WTC11 (cell line): ENCODE measurements at regions not wholly inside any gene's neighbourhood (a gene's known extent, or its start where the extent isn't known, plus 50 kb on each side); places are given as distances from the start of the nearest gene placed in this dataset.

Experiments used
- ATAC-seq: fragments of 200-7000 bp; cut with Tn5 transposase; 2 replicates; pipeline ENCODE4 v1.10.0; 2021; ENCODE audit warnings: mild to moderate bottlenecking, moderate library complexity
- CTCF ChIA-PET: fragments of 300-600 bp; sonication (Branson Sonifier 250); formaldehyde crosslinking; loops from one replicate; lab custom pipeline; 2021; ENCODE audit warnings: antibody characterized with exemption; lab: Charles Lee
- POLR2A ChIA-PET: fragments of 350-600 bp; sonication (Branson Sonifier 250); formaldehyde crosslinking; loops from one replicate; lab custom pipeline; 2021; ENCODE audit warnings: antibody characterized with exemption; lab: Charles Lee
- DNase-seq: peaks from one replicate; pipeline ENCODE4 v3.0.0; 2021; ENCODE audit warnings: low spot score
- H3K27ac Mint-ChIP-seq: 2 replicates; pipeline ENCODE4 v1.8.0; 2021; ENCODE audit warnings: mixed read lengths
- H3K27me3 Mint-ChIP-seq: 2 replicates; pipeline ENCODE4 v1.8.0; 2021; ENCODE audit warnings: low read depth, mild to moderate bottlenecking, moderate library complexity, mixed read lengths
- H3K36me3 Mint-ChIP-seq: 2 replicates; pipeline ENCODE4 v1.8.0; 2021; ENCODE audit warnings: mixed read lengths
- H3K4me1 Mint-ChIP-seq: 2 replicates; pipeline ENCODE4 v1.8.0; 2022; ENCODE audit warnings: mixed read lengths
- H3K4me3 Mint-ChIP-seq: 2 replicates; pipeline ENCODE4 v1.8.0; 2021; ENCODE audit warnings: mild to moderate bottlenecking, moderate library complexity, mixed read lengths
- H3K9me3 Mint-ChIP-seq: 2 replicates; pipeline ENCODE4 v1.8.0; 2021; ENCODE audit warnings: mixed read lengths
- ATF1 ChIP-seq: sonication (generic); formaldehyde crosslinking; IDR thresholded peaks from 2 replicates; pipeline ENCODE4 v1.8.1; 2023; ENCODE audit warnings: mild to moderate bottlenecking, moderate library complexity, missing genetic modification reagents
- FOXP1 ChIP-seq: sonication (generic); formaldehyde crosslinking; IDR thresholded peaks from 2 replicates; pipeline ENCODE4 v1.8.0; 2022; ENCODE audit warnings: missing genetic modification reagents, mild to moderate bottlenecking, moderate library complexity, borderline replicate concordance
- IRF2 ChIP-seq: sonication (generic); formaldehyde crosslinking; IDR thresholded peaks from 2 replicates; pipeline ENCODE4 v1.8.0; 2022; ENCODE audit warnings: low read depth, missing genetic modification reagents, borderline replicate concordance
- MLX ChIP-seq: sonication (generic); formaldehyde crosslinking; IDR thresholded peaks from 2 replicates; pipeline ENCODE4 v1.8.1; 2023; ENCODE audit warnings: mild to moderate bottlenecking, missing genetic modification reagents, moderate library complexity
- MYBL2 ChIP-seq: sonication (generic); formaldehyde crosslinking; IDR thresholded peaks from 2 replicates; pipeline ENCODE4 v1.8.1; 2023; ENCODE audit warnings: mild to moderate bottlenecking, moderate library complexity, missing genetic modification reagents
- NR2C2 ChIP-seq: sonication (generic); formaldehyde crosslinking; IDR thresholded peaks from 2 replicates; pipeline ENCODE4 v1.8.0; 2022; ENCODE audit warnings: mild to moderate bottlenecking, missing genetic modification reagents
- PRRX2 ChIP-seq: fragments of 250-450 bp; sonication (Bioruptor Pico); IDR thresholded peaks from 2 replicates; pipeline ENCODE4 v1.8.0; 2021; ENCODE audit warnings: mild to moderate bottlenecking
- RELA ChIP-seq: sonication (generic); formaldehyde crosslinking; IDR thresholded peaks from 2 replicates; pipeline ENCODE4 v1.8.1; 2022; ENCODE audit warnings: missing genetic modification reagents, mild to moderate bottlenecking, borderline replicate concordance
- SMAD3 ChIP-seq: sonication (generic); formaldehyde crosslinking; IDR thresholded peaks from 2 replicates; pipeline ENCODE4 v1.8.0; 2022; ENCODE audit warnings: missing genetic modification reagents, mild to moderate bottlenecking, borderline replicate concordance
- SMAD4 ChIP-seq: sonication (generic); formaldehyde crosslinking; IDR thresholded peaks from 2 replicates; pipeline ENCODE4 v1.8.0; 2022; ENCODE audit warnings: mild to moderate bottlenecking, missing genetic modification reagents
- SOX15 ChIP-seq: fragments of 250-450 bp; sonication (Bioruptor Pico); IDR thresholded peaks from 2 replicates; pipeline ENCODE4 v1.9.0; 2021; ENCODE audit warnings: mild to moderate bottlenecking
- TEAD4 ChIP-seq: sonication (generic); formaldehyde crosslinking; IDR thresholded peaks from 2 replicates; pipeline ENCODE4 v1.8.0; 2022; ENCODE audit warnings: mild to moderate bottlenecking, missing genetic modification reagents
- ZBTB21 ChIP-seq: sonication (generic); formaldehyde crosslinking; IDR thresholded peaks from 2 replicates; pipeline ENCODE4 v1.8.1; 2023; ENCODE audit warnings: mild to moderate bottlenecking, missing genetic modification reagents, borderline replicate concordance
- ZNF138 ChIP-seq: sonication (generic); formaldehyde crosslinking; conservative IDR thresholded peaks from 2 replicates; pipeline ENCODE4 v1.8.1; 2022; ENCODE audit warnings: mild to moderate bottlenecking, moderate library complexity, missing genetic modification reagents
- ZNF219 ChIP-seq: sonication (generic); formaldehyde crosslinking; IDR thresholded peaks from 2 replicates; pipeline ENCODE4 v1.8.0; 2023; ENCODE audit warnings: missing genetic modification reagents, mild to moderate bottlenecking, borderline replicate concordance
- ZNF232 ChIP-seq: sonication (generic); formaldehyde crosslinking; IDR thresholded peaks from 2 replicates; pipeline ENCODE4 v1.8.0; 2022; ENCODE audit warnings: mild to moderate bottlenecking, missing genetic modification reagents
- ZNF281 ChIP-seq: sonication (generic); formaldehyde crosslinking; IDR thresholded peaks from 2 replicates; pipeline ENCODE4 v1.8.0; 2023; ENCODE audit warnings: mild to moderate bottlenecking, missing genetic modification reagents
- ZNF396 ChIP-seq: fragments of 250-450 bp; sonication (Bioruptor Pico); IDR thresholded peaks from 2 replicates; pipeline ENCODE4 v1.8.0; 2021; ENCODE audit warnings: mild to moderate bottlenecking, moderate library complexity, borderline replicate concordance
- ZNF423 ChIP-seq: fragments of 250-450 bp; sonication (Bioruptor Pico); IDR thresholded peaks from 2 replicates; pipeline ENCODE4 v2.1.2; 2022; ENCODE audit warnings: mild to moderate bottlenecking, moderate library complexity
- ZNF671 ChIP-seq: fragments of 250-450 bp; sonication (Bioruptor Pico); IDR thresholded peaks from 2 replicates; pipeline ENCODE4 v1.8.0; 2021; ENCODE audit warnings: mild to moderate bottlenecking
- TF ChIP-seq, protein P1 (sequence below): fragments of 200-600 bp; IDR thresholded peaks from 2 replicates; pipeline ENCODE4 v1.8.0; 2022; ENCODE audit warnings: antibody characterized with exemption
- TF ChIP-seq, protein P2 (sequence below): sonication (generic); formaldehyde crosslinking; IDR thresholded peaks from 2 replicates; pipeline ENCODE4 v1.8.0; 2023; ENCODE audit warnings: missing genetic modification reagents
- TF ChIP-seq, protein P3 (sequence below): fragments of 250-450 bp; sonication (Bioruptor Pico); IDR thresholded peaks from 2 replicates; pipeline ENCODE4 v1.9.0; 2021; ENCODE audit warnings: mild to moderate bottlenecking
- TF ChIP-seq, protein P4 (sequence below): sonication (generic); formaldehyde crosslinking; IDR thresholded peaks from 2 replicates; pipeline ENCODE4 v1.8.1; 2023; ENCODE audit warnings: mild to moderate bottlenecking, moderate library complexity, missing genetic modification reagents

DNA sequence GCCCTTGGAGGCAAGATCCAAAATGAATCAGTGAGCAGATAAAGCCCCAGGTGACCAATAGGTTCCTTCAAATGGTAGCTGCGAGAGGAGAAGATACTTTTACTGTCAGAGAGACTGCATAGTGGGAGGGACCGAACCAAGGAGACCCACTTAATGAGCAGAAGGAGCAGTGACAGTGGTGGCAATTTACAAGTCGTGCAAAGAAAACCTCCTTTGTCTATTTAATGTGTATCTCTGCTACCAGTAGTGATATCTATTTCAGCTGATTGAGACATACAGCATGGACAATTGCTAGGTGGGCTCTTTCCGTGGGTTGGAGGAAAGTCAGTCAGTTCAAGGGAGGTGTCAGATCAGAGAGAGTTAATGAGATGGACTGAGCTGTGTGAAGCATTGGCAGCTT lies 480.4 kb downstream of the GATA3 start (continued):
- TF ChIP-seq ZBTB21 (CRISPR knock-in tag) (no peak), ZNF281 (CRISPR knock-in tag) (no peak), TEAD4 (CRISPR knock-in tag) (no peak), NR2C2 (CRISPR knock-in tag) (no peak)

GRCh38 chr10:8539056-8539455 lies 484.6 kb downstream of the GATA3 start:
- H3K4me1 Mint-ChIP-seq, result no peaks in the 10 kb centered on the region
- no peaks in the 10 kb centered on the region for H3K36me3 Mint-ChIP-seq
- peaks cover 14% of the 10 kb centered on the region for H3K9me3 Mint-ChIP-seq
- ChIA-PET POLR2A (no interaction called here), CTCF (no interaction called here)
- ATAC-seq, result no peak
- no peaks in the 10 kb centered on the region for H3K27me3 Mint-ChIP-seq
- no peak overlapping the region for H3K27ac Mint-ChIP-seq
- no peak for DNase-seq
- TF ChIP-seq MYBL2 (CRISPR knock-in tag), result no peak
- TF ChIP-seq ATF1 (CRISPR knock-in tag), result no peak
- TF ChIP-seq SMAD3, result no peak
- TF ChIP-seq ZBTB21 (CRISPR knock-in tag), result no peak
- TF ChIP-seq, protein P1, sequence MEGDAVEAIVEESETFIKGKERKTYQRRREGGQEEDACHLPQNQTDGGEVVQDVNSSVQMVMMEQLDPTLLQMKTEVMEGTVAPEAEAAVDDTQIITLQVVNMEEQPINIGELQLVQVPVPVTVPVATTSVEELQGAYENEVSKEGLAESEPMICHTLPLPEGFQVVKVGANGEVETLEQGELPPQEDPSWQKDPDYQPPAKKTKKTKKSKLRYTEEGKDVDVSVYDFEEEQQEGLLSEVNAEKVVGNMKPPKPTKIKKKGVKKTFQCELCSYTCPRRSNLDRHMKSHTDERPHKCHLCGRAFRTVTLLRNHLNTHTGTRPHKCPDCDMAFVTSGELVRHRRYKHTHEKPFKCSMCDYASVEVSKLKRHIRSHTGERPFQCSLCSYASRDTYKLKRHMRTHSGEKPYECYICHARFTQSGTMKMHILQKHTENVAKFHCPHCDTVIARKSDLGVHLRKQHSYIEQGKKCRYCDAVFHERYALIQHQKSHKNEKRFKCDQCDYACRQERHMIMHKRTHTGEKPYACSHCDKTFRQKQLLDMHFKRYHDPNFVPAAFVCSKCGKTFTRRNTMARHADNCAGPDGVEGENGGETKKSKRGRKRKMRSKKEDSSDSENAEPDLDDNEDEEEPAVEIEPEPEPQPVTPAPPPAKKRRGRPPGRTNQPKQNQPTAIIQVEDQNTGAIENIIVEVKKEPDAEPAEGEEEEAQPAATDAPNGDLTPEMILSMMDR, result no peak
- no peak overlapping the region for H3K4me3 Mint-ChIP-seq

- no peak overlapping the region for H3K4me3 Mint-ChIP-seq
- H3K27ac Mint-ChIP-seq, result no peak overlapping the region
- CTCF ChIA-PET, result interaction anchor here (1.1 to 1.2 kb wide), 2 partner anchors 23 to 30 kb away, joined by 3 to 4 read pairs; no protein-coding TSS in a partner anchor
- no peak for TF ChIP-seq PRRX2
- no peak for TF ChIP-seq ZNF232 (CRISPR knock-in tag)
- no peak for TF ChIP-seq FOXP1 (CRISPR knock-in tag)
- TF ChIP-seq SMAD4, result no peak
- TF ChIP-seq ZNF423, result no peak
- no peaks in the 10 kb centered on the region for H3K36me3 Mint-ChIP-seq
- DNase-seq (no peak), ATAC-seq (no peak)
- POLR2A ChIA-PET, result no interaction called here
- peaks cover 29% of the 10 kb centered on the region for H3K9me3 Mint-ChIP-seq
- H3K27me3 Mint-ChIP-seq, result no peaks in the 10 kb centered on the region
- no peaks in the 10 kb centered on the region for H3K4me1 Mint-ChIP-seq
Measured at GRCh38 chr10:8543361-8544056, 489.0 kb downstream of the GATA3 start.

DNA sequence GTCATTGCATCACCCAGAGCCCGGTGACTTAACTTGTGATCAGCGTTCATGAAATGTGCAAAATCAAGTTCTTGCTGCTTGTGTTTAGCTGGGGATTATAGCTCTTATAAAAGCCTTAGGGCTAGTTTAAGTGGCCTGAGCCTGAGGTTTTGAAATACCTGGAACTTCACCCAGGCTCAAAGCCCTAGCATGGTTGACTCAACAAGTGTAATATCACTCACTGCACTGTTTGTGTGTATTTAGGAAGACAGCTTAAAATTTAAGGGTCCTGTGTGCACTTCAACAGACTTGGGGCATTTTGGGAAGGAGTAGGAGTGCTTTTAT lies 489.5 kb downstream of the GATA3 start:
- H3K4me3 Mint-ChIP-seq, result no peak overlapping the region
- ATAC-seq, result no peak
- CTCF ChIA-PET, result interaction anchor here (1.1 kb wide), 1 partner anchor 24 kb away, joined by 4 read pairs; no protein-coding TSS in a partner anchor
- TF ChIP-seq RELA (CRISPR knock-in tag) (no peak), PRRX2 (no peak), ZNF671 (no peak), SOX15 (CRISPR knock-in tag) (no peak), MYBL2 (CRISPR knock-in tag) (no peak), ATF1 (CRISPR knock-in tag) (no peak), ZNF396 (no peak), IRF2 (CRISPR knock-in tag) (no peak), ZNF219 (no peak), MLX (CRISPR knock-in tag) (no peak), ZNF138 (CRISPR knock-in tag) (no peak)
- TF ChIP-seq, protein P2, sequence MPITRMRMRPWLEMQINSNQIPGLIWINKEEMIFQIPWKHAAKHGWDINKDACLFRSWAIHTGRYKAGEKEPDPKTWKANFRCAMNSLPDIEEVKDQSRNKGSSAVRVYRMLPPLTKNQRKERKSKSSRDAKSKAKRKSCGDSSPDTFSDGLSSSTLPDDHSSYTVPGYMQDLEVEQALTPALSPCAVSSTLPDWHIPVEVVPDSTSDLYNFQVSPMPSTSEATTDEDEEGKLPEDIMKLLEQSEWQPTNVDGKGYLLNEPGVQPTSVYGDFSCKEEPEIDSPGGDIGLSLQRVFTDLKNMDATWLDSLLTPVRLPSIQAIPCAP (CRISPR knock-in tag), result no peak
- TF ChIP-seq, protein P3, sequence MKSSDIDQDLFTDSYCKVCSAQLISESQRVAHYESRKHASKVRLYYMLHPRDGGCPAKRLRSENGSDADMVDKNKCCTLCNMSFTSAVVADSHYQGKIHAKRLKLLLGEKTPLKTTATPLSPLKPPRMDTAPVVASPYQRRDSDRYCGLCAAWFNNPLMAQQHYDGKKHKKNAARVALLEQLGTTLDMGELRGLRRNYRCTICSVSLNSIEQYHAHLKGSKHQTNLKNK (CRISPR knock-in tag), result no peak
- TF ChIP-seq, protein P4, sequence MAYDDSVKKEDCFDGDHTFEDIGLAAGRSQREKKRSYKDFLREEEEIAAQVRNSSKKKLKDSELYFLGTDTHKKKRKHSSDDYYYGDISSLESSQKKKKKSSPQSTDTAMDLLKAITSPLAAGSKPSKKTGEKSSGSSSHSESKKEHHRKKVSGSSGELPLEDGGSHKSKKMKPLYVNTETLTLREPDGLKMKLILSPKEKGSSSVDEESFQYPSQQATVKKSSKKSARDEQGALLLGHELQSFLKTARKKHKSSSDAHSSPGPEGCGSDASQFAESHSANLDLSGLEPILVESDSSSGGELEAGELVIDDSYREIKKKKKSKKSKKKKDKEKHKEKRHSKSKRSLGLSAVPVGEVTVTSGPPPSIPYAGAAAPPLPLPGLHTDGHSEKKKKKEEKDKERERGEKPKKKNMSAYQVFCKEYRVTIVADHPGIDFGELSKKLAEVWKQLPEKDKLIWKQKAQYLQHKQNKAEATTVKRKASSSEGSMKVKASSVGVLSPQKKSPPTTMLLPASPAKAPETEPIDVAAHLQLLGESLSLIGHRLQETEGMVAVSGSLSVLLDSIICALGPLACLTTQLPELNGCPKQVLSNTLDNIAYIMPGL (CRISPR knock-in tag), result no peak

More for the DNA sequence above, 489.5 kb downstream of the GATA3 start:
- POLR2A ChIA-PET, result no interaction called here
- peaks cover 29% of the 10 kb centered on the region for H3K9me3 Mint-ChIP-seq
- DNase-seq, result no peak
- H3K27me3 Mint-ChIP-seq, result no peaks in the 10 kb centered on the region
- no peak overlapping the region for H3K27ac Mint-ChIP-seq
- no peaks in the 10 kb centered on the region for H3K36me3 Mint-ChIP-seq
- no peaks in the 10 kb centered on the region for H3K4me1 Mint-ChIP-seq
